Activated CD4-positive, alpha-beta T cell treated with anti-CD3 and anti-CD28 coated beads for 36 hours (primary cell): ENCODE measurements at regions not wholly inside any gene's neighbourhood (a gene's known extent, or its start where the extent isn't known, plus 50 kb on each side); places are given as distances from the start of the nearest gene placed in this dataset.
"Not testable (repeated sequence)": the region's sequence is repeated elsewhere in the genome, so short reads cannot be mapped to it uniquely, and the experiment has no call there.

Source experiments
- ATAC-seq: fragments of 200-7000 bp; cut with Tn5 transposase; one replicate; pipeline ENCODE4 v1.10.0; 2021; ENCODE audit warnings: mild to moderate bottlenecking, moderate library complexity
- CTCF ChIA-PET: fragments of 350-600 bp; sonication (Branson Sonifier 250); formaldehyde crosslinking; loops from one replicate; lab custom pipeline; 2021; ENCODE audit warnings: antibody characterized with exemption; lab: Charles Lee
- POLR2A ChIA-PET: fragments of 350-600 bp; sonication (Branson Sonifier 250); formaldehyde crosslinking; loops from one replicate; lab custom pipeline; 2021; ENCODE audit warnings: antibody characterized with exemption, inconsistent platforms; lab: Charles Lee
- DNase-seq: peaks from one replicate; pipeline ENCODE4 v3.0.0-alpha.2; 2020
- H3K27ac Mint-ChIP-seq: one replicate; pipeline ENCODE4 v1.8.0; 2021; ENCODE audit warnings: mixed read lengths
- H3K27me3 Mint-ChIP-seq: one replicate; pipeline ENCODE4 v1.8.0; 2021; ENCODE audit warnings: mixed read lengths
- H3K36me3 Mint-ChIP-seq: one replicate; pipeline ENCODE4 v1.8.0; 2021; ENCODE audit warnings: low read depth, mixed read lengths
- H3K4me1 Mint-ChIP-seq: one replicate; pipeline ENCODE4 v1.8.0; 2021; ENCODE audit warnings: mixed read lengths
- H3K4me3 Mint-ChIP-seq: one replicate; pipeline ENCODE4 v1.8.0; 2021; ENCODE audit warnings: mild to moderate bottlenecking, moderate library complexity, mixed read lengths
- H3K9me3 Mint-ChIP-seq: one replicate; pipeline ENCODE4 v1.8.0; 2021; ENCODE audit warnings: low read depth, mixed read lengths
- intact Hi-C, 2 experiments: fragments of 100-400 bp; cut with DNase I in 1 of 2; cut with micrococcal nuclease in 1 of 2; formaldehyde crosslinking; loops; one replicate each; pipeline versions ENCODE4 v1.14.2 to v1.15.1; 2022 to 2024; cut with DNase I, micrococcal nuclease

GRCh38 chr4:106810122-106810521, 226.0 kb downstream of the DKK2 start:
- Mint-ChIP-seq H3K4me1 (no peaks in the 10 kb centered on the region), H3K27ac (no peak overlapping the region), H3K27me3 (no peaks in the 10 kb centered on the region), H3K4me3 (no peak overlapping the region), H3K9me3 (no peaks in the 10 kb centered on the region), H3K36me3 (no peaks in the 10 kb centered on the region)
- intact Hi-C loops = loop anchor here in 1 of 2 experiments (10.0 kb wide), 1 partner anchor 445 kb away; the partner anchor contains the start of gene GIMD1
- DNase-seq (no peak), ATAC-seq (no peak)
- POLR2A ChIA-PET = no interaction called here
- CTCF ChIA-PET = no interaction called here

GRCh38 chr4:106809076-106809475, 227.0 kb downstream of the DKK2 start:
- Mint-ChIP-seq H3K27ac (no peak overlapping the region), H3K4me1 (no peaks in the 10 kb centered on the region), H3K9me3 (no peaks in the 10 kb centered on the region), H3K36me3 (no peaks in the 10 kb centered on the region), H3K27me3 (no peaks in the 10 kb centered on the region), H3K4me3 (no peak overlapping the region)
- DNase-seq = no peak
- no peak for ATAC-seq
- intact Hi-C loops = no loop called here
- ChIA-PET POLR2A (no interaction called here), CTCF (no interaction called here)

GRCh38 chr4:106806158-106806797, 229.8 kb downstream of the DKK2 start:
- intact Hi-C loops = no loop called here
- H3K36me3 Mint-ChIP-seq = no peaks in the 10 kb centered on the region
- H3K4me1 Mint-ChIP-seq = no peaks in the 10 kb centered on the region
- no peaks in the 10 kb centered on the region for H3K27me3 Mint-ChIP-seq
- ATAC-seq (no peak), DNase-seq (no peak)
- H3K9me3 Mint-ChIP-seq = no peaks in the 10 kb centered on the region
- no peak overlapping the region for H3K4me3 Mint-ChIP-seq
- H3K27ac Mint-ChIP-seq = no peak overlapping the region
- CTCF ChIA-PET = interaction anchor here (1.1 kb wide), 1 partner anchor 11 kb away, joined by 3 read pairs; no protein-coding TSS in a partner anchor
- POLR2A ChIA-PET = no interaction called here

DNA sequence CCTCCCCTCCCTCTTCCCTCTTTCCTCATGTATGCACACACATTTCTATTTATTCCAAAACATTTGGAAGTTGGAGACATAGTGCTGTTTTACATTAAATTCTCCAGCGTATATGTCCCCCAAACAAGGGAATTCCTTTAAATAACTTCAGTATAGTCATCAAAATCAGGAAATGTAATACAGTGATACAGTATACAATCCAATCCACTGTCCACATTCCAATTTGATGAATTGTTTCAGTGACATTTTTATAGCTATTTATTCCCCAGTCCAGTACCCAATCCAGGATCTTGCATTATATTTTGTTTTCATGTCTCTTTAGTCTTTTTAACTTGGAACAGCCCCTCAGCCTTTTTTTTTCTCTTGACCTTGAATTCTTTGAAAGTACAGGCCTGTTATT, 233.0 kb downstream of the DKK2 start:
- intact Hi-C loops = no loop called here
- Mint-ChIP-seq H3K36me3 (no peaks in the 10 kb centered on the region), H3K4me3 (no peak overlapping the region), H3K27ac (no peak overlapping the region), H3K9me3 (no peaks in the 10 kb centered on the region), H3K4me1 (no peaks in the 10 kb centered on the region), H3K27me3 (no peaks in the 10 kb centered on the region)
- CTCF ChIA-PET = no interaction called here
- ATAC-seq = no peak
- no peak for DNase-seq
- POLR2A ChIA-PET = no interaction called here

DNA sequence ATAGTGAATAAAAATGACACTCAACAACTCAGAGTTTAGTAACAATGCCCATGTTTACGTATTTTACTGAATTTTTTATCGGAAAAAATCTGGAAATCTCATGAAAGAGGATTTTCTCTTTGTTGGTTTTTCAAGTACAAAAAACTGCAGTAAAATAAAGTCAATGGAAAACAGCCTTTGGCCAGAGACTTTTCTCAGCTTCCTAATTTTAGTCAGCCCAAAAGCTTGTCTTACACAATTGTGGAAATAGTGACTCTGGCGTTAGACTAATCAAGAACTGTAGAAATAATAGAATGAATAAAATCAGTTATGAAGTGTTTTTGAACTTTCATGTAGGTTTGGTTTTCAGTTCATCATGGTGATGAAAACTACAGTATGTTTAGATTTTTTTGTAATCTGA, 234.7 kb downstream of the DKK2 start:
- DNase-seq (no peak), ATAC-seq (no peak)
- H3K27ac Mint-ChIP-seq = no peak overlapping the region
- ChIA-PET POLR2A (no interaction called here), CTCF (no interaction called here)
- no peaks in the 10 kb centered on the region for H3K36me3 Mint-ChIP-seq
- intact Hi-C loops = no loop called here
- H3K4me3 Mint-ChIP-seq = no peak overlapping the region
- H3K4me1 Mint-ChIP-seq = no peaks in the 10 kb centered on the region
- H3K27me3 Mint-ChIP-seq = no peaks in the 10 kb centered on the region
- H3K9me3 Mint-ChIP-seq = no peaks in the 10 kb centered on the region

DNA sequence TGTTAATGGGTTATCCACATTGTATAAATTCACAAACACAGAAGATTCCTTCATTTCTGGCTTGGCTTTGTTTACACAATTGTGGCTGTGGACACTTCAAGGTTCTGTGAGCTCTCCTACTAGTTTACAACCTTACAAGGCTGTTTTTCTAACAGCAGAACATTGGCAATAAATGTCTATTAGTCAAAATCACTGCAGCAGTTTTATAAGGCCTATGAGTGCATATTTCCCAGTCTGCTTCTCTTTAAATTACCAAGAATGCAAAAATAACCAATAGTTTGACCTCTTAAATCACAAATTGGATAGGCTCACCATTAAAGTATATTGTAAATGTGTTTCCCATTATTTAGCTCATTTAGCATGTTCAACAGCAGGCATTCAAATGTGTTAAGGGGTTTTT, 239.2 kb downstream of the DKK2 start:
- ChIA-PET POLR2A (no interaction called here), CTCF (no interaction called here)
- no peaks in the 10 kb centered on the region for H3K9me3 Mint-ChIP-seq
- no peak for DNase-seq
- no peak overlapping the region for H3K27ac Mint-ChIP-seq
- H3K4me1 Mint-ChIP-seq = no peaks in the 10 kb centered on the region
- ATAC-seq = no peak
- intact Hi-C loops = no loop called here
- no peaks in the 10 kb centered on the region for H3K36me3 Mint-ChIP-seq
- H3K4me3 Mint-ChIP-seq = no peak overlapping the region
- peaks cover 2% of the 10 kb centered on the region for H3K27me3 Mint-ChIP-seq

GRCh38 chr4:106795326-106795725, 240.8 kb downstream of the DKK2 start:
- ChIA-PET POLR2A (no interaction called here), CTCF (interaction anchor here (0.9 kb wide), 1 partner anchor 12 kb away, joined by 3 read pairs; no protein-coding TSS in a partner anchor)
- intact Hi-C loops = no loop called here

GRCh38 chr4:106793933-106794332, 242.2 kb downstream of the DKK2 start:
- Mint-ChIP-seq H3K27me3 (peaks cover 2% of the 10 kb centered on the region), H3K36me3 (no peaks in the 10 kb centered on the region), H3K9me3 (no peaks in the 10 kb centered on the region), H3K4me1 (no peaks in the 10 kb centered on the region), H3K4me3 (no peak overlapping the region), H3K27ac (no peak overlapping the region)
- POLR2A ChIA-PET = no interaction called here
- DNase-seq (no peak), ATAC-seq (no peak)
- intact Hi-C loops = no loop called here
- CTCF ChIA-PET = no interaction called here

More at GRCh38 chr4:106795326-106795725, 240.8 kb downstream of the DKK2 start:
- no peaks in the 10 kb centered on the region for H3K9me3 Mint-ChIP-seq
- no peak overlapping the region for H3K4me3 Mint-ChIP-seq
- no peaks in the 10 kb centered on the region for H3K4me1 Mint-ChIP-seq
- no peak for DNase-seq
- no peak for ATAC-seq
- no peaks in the 10 kb centered on the region for H3K36me3 Mint-ChIP-seq
- peaks cover 2% of the 10 kb centered on the region for H3K27me3 Mint-ChIP-seq
- H3K27ac Mint-ChIP-seq = no peak overlapping the region

DNA sequence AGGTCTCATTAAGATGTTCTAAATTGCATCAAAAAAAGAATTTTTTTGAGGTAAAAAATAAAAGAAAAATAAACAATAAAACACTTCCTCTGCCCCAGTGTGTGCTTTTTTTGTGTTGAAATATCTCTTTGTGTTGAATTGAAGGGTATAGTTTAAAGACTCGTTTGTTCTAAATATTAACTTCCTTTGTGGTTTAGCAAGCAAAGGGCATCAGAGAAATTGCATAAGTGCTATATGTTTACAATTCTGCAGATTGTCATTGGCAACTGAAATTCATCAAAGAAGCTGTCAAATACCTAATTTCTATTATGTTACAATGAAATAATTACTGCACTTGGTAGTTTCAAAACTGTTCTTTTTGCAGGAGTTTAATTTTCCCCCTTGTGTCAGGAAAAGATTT, 260.5 kb downstream of the DKK2 start:
- no peak overlapping the region for H3K27ac Mint-ChIP-seq
- ChIA-PET CTCF (no interaction called here), POLR2A (no interaction called here)
- no peaks in the 10 kb centered on the region for H3K36me3 Mint-ChIP-seq
- intact Hi-C loops = no loop called here
- no peaks in the 10 kb centered on the region for H3K27me3 Mint-ChIP-seq
- ATAC-seq = no peak
- H3K4me1 Mint-ChIP-seq = no peaks in the 10 kb centered on the region
- no peak overlapping the region for H3K4me3 Mint-ChIP-seq
- no peak for DNase-seq
- H3K9me3 Mint-ChIP-seq = peaks cover 5% of the 10 kb centered on the region

DNA sequence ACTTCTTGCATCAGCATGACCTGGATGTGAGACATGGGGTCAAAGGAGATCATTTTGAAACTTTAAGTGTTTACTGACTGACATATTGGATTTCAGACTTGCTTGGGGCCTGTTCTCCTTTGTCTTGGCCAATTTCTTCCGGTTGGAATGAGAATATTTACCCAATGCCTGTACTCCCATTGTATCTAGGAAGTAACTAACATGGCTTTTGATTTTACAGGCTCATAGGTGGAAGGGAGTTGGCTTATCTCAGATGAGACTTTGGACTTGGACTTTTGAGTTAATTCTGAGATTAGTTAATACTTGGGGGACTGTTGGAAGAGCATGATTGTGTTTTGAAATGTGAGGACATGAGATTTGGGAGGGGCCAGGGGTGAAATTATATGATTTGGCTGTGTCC, 262.1 kb downstream of the DKK2 start:
- H3K4me1 Mint-ChIP-seq, H3K27ac Mint-ChIP-seq, ATAC-seq, H3K9me3 Mint-ChIP-seq, H3K36me3 Mint-ChIP-seq, CTCF ChIA-PET, DNase-seq, POLR2A ChIA-PET, H3K4me3 Mint-ChIP-seq, H3K27me3 Mint-ChIP-seq, intact Hi-C loops: not testable (repeated sequence)

- no peak overlapping the region for H3K4me3 Mint-ChIP-seq
- intact Hi-C loops = no loop called here
- no peak for ATAC-seq
- ChIA-PET POLR2A (no interaction called here), CTCF (no interaction called here)
- no peaks in the 10 kb centered on the region for H3K36me3 Mint-ChIP-seq
- no peak for DNase-seq
- peaks cover 4% of the 10 kb centered on the region for H3K9me3 Mint-ChIP-seq
- no peaks in the 10 kb centered on the region for H3K4me1 Mint-ChIP-seq
- H3K27me3 Mint-ChIP-seq = no peaks in the 10 kb centered on the region
- no peak overlapping the region for H3K27ac Mint-ChIP-seq
Observed at GRCh38 chr4:106773076-106773905, 262.8 kb downstream of the DKK2 start.

DNA sequence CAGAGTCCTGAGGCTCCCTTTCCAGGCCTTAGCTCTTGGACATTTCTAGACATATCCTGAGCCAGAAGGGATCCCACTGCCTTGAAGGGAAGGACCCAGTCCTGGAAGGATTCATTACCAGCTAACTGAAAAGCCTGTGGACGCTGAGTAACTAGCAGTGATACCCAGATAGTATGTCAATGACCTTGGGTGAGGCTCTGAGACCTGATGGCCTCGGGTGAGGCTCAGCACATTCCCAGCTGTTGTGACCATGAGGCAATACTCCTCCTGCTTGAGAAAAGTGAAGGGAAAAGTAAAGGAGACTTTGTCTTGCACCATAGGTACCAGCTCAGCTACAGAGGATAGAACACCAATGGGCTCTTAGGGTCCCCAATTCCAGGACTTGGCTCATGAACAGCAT, 268.1 kb downstream of the DKK2 start:
- DNase-seq = no peak
- ChIA-PET CTCF (no interaction called here), POLR2A (no interaction called here)
- Mint-ChIP-seq H3K36me3 (no peaks in the 10 kb centered on the region), H3K27ac (no peak overlapping the region), H3K27me3 (no peaks in the 10 kb centered on the region), H3K4me1 (no peaks in the 10 kb centered on the region), H3K9me3 (peaks cover 4% of the 10 kb centered on the region), H3K4me3 (no peak overlapping the region)
- intact Hi-C loops = no loop called here
- no peak for ATAC-seq
